Loucy (cell line): ENCODE measurements at regions not wholly inside any gene's neighbourhood (a gene's known extent, or its start where the extent isn't known, plus 50 kb on each side); places are given as distances from the start of the nearest gene placed in this dataset.

Experiments used
- CTCF ChIP-seq: fragments of 200-600 bp; sonication (generic); conservative IDR thresholded peaks from 2 replicates; pipeline ENCODE4 v1.5.1; 2014; ENCODE audit warnings: mild to moderate bottlenecking, antibody characterized with exemption, low read length
- EZH2phosphoT487 ChIP-seq: fragments of 200-600 bp; IDR thresholded peaks from 2 replicates; pipeline ENCODE4 v1.6.1; 2018; ENCODE audit warnings: antibody characterized with exemption, mild to moderate bottlenecking, moderate library complexity, borderline replicate concordance

- no peak for TF ChIP-seq CTCF
- no peak for TF ChIP-seq EZH2phosphoT487
These were observed 506.3 kb downstream of the TENT5A start for GRCh38 chr6:81246200-81246599.
